SK-N-MC (cell line): ENCODE measurements at regions not wholly inside any gene's neighbourhood (a gene's known extent, or its start where the extent isn't known, plus 50 kb on each side); places are given as distances from the start of the nearest gene placed in this dataset.

Experiments
- EZH2 ChIP-seq: fragments of 200-600 bp; sonication (generic); IDR thresholded peaks from one replicate; pipeline ENCODE4 v1.6.1; 2017; ENCODE audit warnings: antibody characterized with exemption
- POLR2AphosphoS5 ChIP-seq: IDR thresholded peaks from 2 replicates; pipeline ENCODE4 v1.6.1; 2012; ENCODE audit warnings: mild to moderate bottlenecking, low read depth, low read length, borderline replicate concordance

DNA sequence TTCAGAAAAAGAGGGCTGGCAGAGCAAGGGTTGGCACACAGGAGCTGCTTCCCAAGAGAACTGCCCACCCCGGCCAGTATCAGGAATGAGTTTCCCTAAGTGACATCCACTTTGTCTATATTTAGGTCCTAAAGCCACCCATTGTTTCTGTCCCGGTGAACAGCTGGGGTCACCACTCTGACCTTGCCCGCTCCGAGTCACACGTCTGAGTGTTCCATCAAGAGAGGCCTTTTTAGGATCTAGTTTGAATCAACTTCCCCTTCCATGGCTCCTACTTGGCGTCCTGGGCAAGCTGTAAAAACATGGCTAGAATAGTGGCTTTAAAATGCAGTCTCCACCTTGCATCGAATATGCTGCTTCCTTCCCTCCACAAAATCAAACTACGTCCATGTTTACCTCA lies 109.6 kb upstream of the ARHGEF3 start:
- TF ChIP-seq POLR2AphosphoS5 = no peak
- TF ChIP-seq EZH2 = no peak
